ENCODE measurements at regions not wholly inside any gene's neighbourhood (a gene's known extent, or its start where the extent isn't known, plus 50 kb on each side); places are given as distances from the start of the nearest gene placed in this dataset.

DNA sequence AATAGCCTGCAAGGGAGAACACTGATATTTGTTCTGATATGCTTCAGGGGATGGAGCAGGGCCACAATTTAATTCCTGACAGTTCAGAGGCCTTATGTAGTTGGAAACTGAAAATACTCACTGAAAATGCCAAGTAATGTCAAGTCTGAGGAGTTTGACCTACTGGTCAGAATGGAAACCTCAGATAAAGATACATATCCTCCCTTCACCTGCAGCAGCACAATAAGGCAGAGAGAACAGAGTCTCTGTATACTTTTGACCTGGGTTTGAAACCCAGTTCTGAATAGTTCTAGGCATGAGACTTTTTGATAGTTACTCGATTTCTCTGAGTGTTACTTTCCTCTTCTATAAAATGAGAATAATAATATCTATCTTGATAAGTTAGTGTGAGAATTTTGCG is 65.8 kb upstream of the TRPC5 start:
- Histone ChIP-seq H3K18ac (ENCODE audit: extremely low read depth, low read length) (no peak overlapping the region), H4K5ac (ENCODE audit: insufficient read length, low read depth, low read length) (no peak overlapping the region), H3K4me3 (ENCODE audit: extremely low read depth in 1 of 4, insufficient read depth in 2 of 4, low read depth in 3 of 4, low read length in 4 of 4) (no peak overlapping the region), H3K9me3 (ENCODE audit: insufficient read depth in 2 of 2, low read depth in 1 of 2, low read length in 1 of 2) (no peaks in the 10 kb centered on the region), H4K8ac (ENCODE audit: extremely low read depth, insufficient read depth, low read length) (no peak overlapping the region), H2BK20ac (ENCODE audit: low read length) (no peak overlapping the region), H3K27ac (ENCODE audit: low read depth, low read length) (no peak overlapping the region), H2BK12ac (ENCODE audit: low read depth, low read length) (no peak overlapping the region), H3K23me2 (ENCODE audit: low read depth, low read length) (no peaks in the 10 kb centered on the region), H2BK15ac (ENCODE audit: low read length) (no peak overlapping the region), H3K36me3 (ENCODE audit: control insufficient read depth in 2 of 4, insufficient read depth in 4 of 4, low read length in 3 of 4) (no peaks in the 10 kb centered on the region), H3K79me1 (ENCODE audit: low read depth, low read length) (no peaks in the 10 kb centered on the region), H3K4me1 (replicated peaks in 1 of 4; ENCODE audit: control insufficient read depth in 3 of 4, insufficient read depth in 4 of 4, low read length in 3 of 4) (no peaks in the 10 kb centered on the region), H3K23ac (ENCODE audit: insufficient read length) (no peak overlapping the region), H2AK5ac (ENCODE audit: low read depth, low read length) (no peak overlapping the region), H3K4ac (replicated peaks; ENCODE audit: insufficient read length, low read depth, low read length) (no peak overlapping the region), H3K14ac (ENCODE audit: insufficient read length) (no peak overlapping the region), H2BK5ac (ENCODE audit: low read depth, low read length) (no peak overlapping the region), H3K56ac (replicated peaks; ENCODE audit: insufficient read length, low read depth, low read length) (no peak overlapping the region), H3K4me2 (ENCODE audit: insufficient read depth in 1 of 2, low read depth in 2 of 2, low read length in 2 of 2) (no peak overlapping the region), H3K27me3 (replicated peaks in 1 of 4; ENCODE audit: control insufficient read depth in 3 of 4, extremely low read depth in 1 of 4, insufficient read depth in 3 of 4, low read length in 3 of 4) (no peaks in the 10 kb centered on the region), H4K91ac (replicated peaks; ENCODE audit: insufficient read length, low read length) (no peak overlapping the region), H2BK120ac (replicated peaks; ENCODE audit: low read depth, low read length) (no peak overlapping the region), H2AFZ (ENCODE audit: low read length) (no peak overlapping the region), H4K20me1 (replicated peaks in 1 of 2; ENCODE audit: control insufficient read depth in 1 of 2, insufficient read depth in 2 of 2, low read length in 2 of 2) (no peaks in the 10 kb centered on the region), H3K9ac (replicated peaks in 1 of 4; ENCODE audit: extremely low read depth in 1 of 4, low read depth in 3 of 4, low read length in 3 of 4) (no peak overlapping the region), H3K79me2 (ENCODE audit: control insufficient read depth in 1 of 2, insufficient read depth in 2 of 2, low read length in 2 of 2) (no peaks in the 10 kb centered on the region)
- no peak for TF ChIP-seq RAD21 (IDR thresholded peaks at IDR 0.05 in 1 of 2, conservative IDR thresholded peaks at IDR 0.05 in 1 of 2; ENCODE audit: low read depth in 2 of 2, low read length in 2 of 2)
- no peak for TF ChIP-seq KDM4A (IDR thresholded peaks at IDR 0.05; ENCODE audit: low read depth, low read length, severe bottlenecking)
- TF ChIP-seq SIRT6 (IDR thresholded peaks at IDR 0.05; ENCODE audit: low read length) = no peak
- no peak for TF ChIP-seq ASH2L (IDR thresholded peaks at IDR 0.05; ENCODE audit: low read length)
- TF ChIP-seq SP4 (IDR thresholded peaks at IDR 0.05; ENCODE audit: low read length) = no peak
- no peak for TF ChIP-seq CHD2 (IDR thresholded peaks at IDR 0.05; ENCODE audit: low read length)
- no peak for TF ChIP-seq HDAC6 (IDR thresholded peaks at IDR 0.05; ENCODE audit: low read depth, low read length)
- no peak for FAIRE-seq
- ChIA-PET CTCF (ENCODE audit: partially characterized antibody) (interaction anchor here (0.6 to 2.1 kb wide), 3 partner anchors 9 to 188 kb away, joined by 4 to 12 read pairs (median 8); no protein-coding TSS in a partner anchor), POLR2A (ENCODE audit: partially characterized antibody) (no interaction called here)
- DNase-seq (ENCODE audit: low read depth in 1 of 2, low spot score in 2 of 2) = no peak
- WGBS, 2 experiments (ENCODE audit: extremely low coverage in 1 of 2, insufficient coverage in 1 of 2, insufficient read length in 1 of 2, insufficient replicate concordance in 2 of 2, low coverage in 1 of 2, low lambda C conversion rate in 2 of 2, missing lambda C conversion rate in 1 of 2) = 74% methylated on average over 2 of the region's 2 CpGs; no CpG with 5 or more reads in 1 of the 2 experiments
